ENCODE measurements at regions not wholly inside any gene's neighbourhood (a gene's known extent, or its start where the extent isn't known, plus 50 kb on each side); places are given as distances from the start of the nearest gene placed in this dataset.

DNA sequence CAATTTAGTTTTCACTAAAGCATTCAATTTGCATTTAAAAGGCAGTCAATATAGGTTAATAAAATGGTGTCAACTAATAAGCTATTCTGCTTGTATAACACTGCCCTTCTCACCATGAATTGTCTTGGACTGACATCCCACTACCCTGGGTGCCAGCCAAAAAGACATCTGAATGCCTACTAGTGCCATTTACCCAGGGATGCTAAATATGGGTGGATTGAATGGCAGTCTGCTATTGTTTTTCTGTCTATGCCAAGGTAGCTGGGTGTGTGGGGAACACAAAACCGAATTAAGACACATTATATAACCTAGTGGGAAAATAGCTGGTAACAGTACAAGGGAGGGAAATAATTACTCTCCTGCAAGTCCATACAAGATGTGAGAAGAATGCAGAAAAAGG, 240.0 kb upstream of the CFAP20DC start:
- DNase-seq (ENCODE audit: low read depth) = no peak

DNA sequence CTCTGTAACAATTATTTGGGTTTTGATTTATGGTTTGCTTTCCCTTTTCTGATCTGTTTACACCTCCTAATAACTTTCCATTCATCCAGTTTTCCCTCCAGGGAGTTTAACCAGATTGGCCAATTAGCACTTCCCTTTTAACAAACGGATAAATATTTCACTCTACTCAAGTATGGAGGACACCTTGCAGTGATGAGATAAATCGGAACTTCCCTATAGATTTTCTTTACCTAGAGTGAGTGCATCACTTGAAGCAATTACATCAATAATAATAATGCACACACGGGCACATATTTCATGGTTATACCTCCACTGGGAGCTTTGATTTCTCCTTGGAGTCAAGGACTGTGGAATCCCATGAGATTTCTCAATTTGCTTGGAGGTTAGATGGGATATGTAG, 239.1 kb upstream of the CFAP20DC start:
- DNase-seq (ENCODE audit: low read depth) = no peak

DNA sequence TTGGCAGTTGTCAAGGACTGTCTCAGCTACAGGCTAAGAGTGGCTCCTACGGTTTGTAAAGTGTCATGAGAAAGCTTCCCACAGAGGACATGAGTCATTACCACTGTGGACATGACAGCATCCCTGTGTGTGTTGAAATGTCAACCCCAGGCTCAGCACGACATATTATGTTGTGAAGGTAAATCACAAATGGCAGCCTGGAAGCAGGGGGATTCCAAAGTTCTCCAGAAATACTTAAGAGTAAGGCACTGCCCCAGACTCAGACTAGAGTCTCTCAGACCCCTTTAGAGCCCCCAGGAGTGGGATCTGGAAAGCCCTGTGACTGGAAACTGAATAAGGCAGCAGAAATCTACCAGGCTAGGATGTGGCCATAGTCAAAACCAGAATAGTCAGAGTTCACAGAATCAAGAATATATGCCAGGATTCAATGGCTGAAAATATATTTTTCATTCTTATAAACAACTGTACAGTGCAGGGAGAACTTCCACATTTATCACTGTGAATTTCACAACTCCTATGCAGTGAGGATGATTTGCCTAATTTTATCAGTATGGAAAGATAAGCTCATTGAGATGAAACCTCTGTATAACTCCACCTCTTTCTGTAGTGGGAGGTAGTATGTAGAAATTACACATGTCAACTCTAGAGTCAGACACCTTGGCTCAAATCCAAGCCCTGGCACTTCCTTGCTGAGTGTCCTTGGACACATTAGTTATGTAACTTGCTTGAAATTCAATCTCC, 237.1 kb upstream of the CFAP20DC start:
- DNase-seq (ENCODE audit: low read depth) = no peak

DNA sequence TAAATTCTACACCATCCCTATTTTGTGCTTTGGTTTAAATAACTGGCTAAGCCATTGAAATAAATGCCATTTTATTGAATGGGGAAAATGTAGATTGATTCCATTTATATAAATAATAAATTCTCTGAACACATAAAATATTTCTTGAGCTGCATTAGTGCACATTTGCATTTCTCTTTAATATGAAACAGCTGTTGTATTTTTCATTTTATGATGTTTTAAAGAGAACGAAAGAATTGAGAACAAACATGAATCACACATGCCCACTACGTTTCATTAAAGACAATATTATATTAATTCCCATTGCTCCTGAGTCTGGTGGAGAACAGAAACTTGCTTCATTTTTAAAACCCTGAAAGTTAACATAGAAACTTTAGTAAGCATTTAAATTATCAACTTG, 235.7 kb upstream of the CFAP20DC start:
- DNase-seq (ENCODE audit: low read depth) = no peak

DNA sequence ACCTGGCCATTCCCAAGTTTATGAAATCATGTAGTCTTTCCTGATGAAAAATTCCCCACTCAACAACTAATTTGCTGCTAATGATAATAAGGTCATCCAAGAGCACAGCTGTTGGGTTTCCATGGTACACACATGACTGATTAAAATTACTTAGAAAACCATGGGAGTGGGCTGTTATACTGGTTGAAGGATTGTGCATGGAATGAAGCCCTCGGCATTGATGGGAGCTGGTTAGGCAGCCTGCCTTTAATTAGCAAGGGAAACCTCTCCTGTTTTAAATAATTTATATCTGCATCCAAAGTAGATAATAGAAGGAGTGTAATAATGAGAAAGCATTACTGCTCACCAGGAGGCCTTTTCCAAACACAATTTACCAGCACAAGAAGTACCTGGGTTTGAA, 235.1 kb upstream of the CFAP20DC start:
- no peak for DNase-seq (ENCODE audit: low read depth)

DNA sequence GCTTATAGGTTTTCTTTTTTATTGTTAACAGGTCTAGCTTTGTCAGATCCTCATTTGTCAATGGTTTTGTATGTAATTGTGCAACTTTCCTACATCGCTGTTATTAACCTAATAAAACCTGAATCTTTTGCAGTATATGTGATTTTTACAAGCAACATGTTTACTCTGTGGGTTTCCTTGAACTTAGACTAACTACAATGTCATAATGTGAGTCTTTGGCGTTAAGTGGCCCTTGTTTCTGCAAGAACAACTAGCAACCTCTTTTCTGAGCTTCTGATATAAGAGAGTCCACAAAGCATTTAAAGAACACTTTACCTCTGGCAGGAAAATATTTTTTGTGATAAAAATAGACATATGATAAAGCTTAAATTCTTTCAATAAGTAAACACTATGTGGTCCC, 230.3 kb upstream of the CFAP20DC start:
- DNase-seq (ENCODE audit: low read depth) = no peak

DNA sequence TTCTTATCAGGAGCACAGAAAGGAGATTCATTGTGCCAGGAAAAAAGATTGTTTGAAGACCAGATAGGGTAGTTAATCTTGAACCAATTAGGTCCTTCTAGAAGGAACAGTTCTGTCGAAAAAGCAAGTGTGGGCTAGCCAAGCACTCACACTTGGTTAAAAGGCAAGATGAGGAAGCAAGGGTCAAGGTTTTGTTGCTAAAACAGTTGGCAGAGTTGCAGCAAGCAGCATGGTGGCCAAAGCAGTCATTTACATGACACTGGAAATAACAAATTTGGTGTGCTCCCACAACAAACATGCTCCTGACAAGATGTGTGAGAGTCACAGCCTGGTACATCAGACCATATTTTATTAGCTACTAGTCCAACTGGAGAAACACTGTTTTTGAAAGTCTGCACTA, 228.0 kb upstream of the CFAP20DC start:
- no peak for DNase-seq (ENCODE audit: low read depth)

DNA sequence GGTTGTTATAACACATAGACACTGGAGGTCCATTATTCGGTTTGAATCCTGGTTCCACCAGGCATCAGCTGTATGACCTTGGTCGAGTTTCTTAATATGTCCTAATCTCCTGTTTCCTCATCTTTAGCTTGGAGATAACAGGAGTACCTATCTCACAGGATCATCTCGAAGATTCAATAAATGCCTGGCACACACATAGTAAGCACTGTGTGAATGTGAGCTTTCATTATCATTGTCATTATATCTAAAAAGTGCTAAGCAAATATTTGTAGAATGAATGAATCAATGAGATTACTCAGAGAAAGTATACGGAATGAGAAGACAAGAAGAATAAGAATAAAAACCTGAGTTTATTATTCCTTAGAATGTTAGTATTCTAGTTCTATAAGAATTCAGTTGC, 227.4 kb upstream of the CFAP20DC start:
- no peak for DNase-seq (ENCODE audit: low read depth)

DNA sequence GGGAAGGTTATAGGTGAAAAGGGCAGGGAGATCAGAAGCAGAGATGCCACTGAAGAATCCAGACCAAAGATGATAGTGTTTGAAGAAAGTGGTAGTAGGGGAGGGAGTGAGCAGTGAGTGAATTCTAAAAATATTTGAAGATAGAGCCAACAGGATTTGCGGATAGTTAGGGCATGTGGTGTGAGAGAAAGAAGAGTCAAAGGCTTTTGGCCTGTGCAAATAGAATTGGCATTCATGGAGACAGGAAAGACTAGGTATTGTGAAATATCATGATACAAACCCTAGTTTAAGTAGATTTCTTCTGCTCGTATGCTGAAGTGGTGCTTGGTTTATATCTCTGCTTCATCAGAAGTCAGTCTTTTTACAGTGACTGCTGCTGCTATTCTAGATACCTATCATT, 224.2 kb upstream of the CFAP20DC start:
- no peak for DNase-seq (ENCODE audit: low read depth)

DNA sequence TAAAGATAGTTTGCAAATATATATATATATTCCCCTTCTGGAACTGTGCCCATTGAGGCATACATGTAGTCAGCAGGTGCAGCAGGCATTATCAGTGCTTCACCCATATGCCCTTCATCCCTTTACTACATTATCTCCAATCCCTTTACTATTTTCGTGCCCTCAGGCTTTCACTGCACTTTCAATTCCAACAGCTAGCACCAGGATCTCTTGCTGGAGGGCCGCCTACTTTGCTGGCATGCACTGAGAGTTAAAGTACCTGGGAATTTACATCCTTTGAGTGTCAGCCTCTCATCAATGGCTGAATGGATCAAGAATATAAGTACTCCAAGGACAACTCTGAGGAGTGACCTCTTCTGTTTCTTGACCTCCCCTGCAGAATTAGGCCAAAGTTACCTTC, 222.1 kb upstream of the CFAP20DC start:
- no peak for DNase-seq (ENCODE audit: low read depth)

DNA sequence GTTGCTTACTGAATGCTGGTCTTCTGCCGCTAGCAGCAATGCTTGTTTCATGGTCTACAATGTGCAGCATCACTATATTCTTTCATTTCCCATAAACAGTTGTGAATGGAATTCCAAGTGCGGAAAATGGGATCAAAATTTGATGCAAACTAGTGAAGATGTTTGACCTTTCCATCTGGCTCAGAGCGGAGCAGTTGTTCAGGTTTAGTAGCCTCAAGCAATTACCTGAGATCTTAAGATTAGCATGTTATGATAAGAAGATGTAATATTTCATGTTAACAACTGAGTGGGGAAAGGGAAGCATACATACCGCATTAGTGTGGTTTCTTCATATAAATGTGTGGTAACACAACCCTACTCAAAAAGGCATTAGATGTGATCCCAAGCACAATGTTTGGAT, 221.1 kb upstream of the CFAP20DC start:
- no peak for DNase-seq (ENCODE audit: low read depth)

DNA sequence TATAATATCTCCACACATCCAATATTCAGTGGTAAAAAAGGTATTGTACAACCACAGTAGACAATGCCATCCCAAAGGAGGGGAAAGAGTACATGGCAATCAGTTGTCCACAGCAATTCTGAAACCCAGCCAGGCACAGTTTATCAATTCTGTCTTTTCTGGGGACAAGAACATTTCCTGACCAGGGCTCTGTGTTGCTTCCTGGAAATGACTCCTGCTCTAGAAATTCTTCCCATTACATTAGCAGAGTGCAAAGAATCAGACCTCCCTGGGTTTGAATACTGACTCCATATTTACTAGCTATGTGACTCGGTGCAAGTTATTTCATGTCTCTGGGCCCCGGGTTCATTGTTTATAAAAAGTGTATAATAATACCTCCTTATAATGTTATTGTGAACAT, 220.4 kb upstream of the CFAP20DC start:
- no peak for DNase-seq (ENCODE audit: low read depth)

DNA sequence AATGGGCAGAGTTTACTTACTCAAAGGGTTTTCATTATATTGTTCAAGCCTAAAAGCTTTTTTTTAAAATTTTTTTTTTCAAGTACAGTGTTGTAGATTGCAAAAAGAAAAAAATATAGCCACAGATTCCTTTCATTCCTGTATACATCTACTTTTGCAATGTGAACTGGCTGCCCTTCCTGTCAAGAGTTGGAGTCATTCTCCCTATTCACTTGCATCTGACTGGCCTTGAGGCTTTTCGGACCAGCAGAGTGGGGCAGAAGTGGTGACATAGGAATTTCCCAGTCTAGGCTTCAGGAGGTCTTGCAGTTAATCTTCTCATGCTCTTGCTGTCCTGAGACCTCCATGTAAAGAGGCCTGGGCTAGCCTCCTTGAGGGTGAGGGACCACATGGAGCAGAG, 218.3 kb upstream of the CFAP20DC start:
- no peak for DNase-seq (ENCODE audit: low read depth)

DNA sequence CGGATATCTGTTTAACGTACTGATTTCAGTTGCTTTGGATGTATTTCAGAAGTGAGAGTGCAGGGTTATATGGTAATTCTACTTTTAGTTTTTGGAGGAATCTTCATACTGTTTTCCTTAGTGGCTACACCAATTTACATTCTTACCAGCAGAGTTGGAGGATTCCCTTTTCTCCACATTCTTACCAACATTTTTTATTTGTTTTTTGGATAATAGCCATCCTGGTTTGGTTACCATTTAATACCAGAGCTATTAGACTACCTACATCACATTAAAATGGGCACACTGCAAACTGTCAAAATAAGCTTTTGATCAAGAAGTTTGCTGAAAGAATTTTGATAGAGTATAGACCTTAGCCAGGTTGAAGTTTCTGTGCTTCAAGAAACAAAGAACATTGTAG, 217.2 kb upstream of the CFAP20DC start:
- DNase-seq (ENCODE audit: low read depth) = no peak

DNA sequence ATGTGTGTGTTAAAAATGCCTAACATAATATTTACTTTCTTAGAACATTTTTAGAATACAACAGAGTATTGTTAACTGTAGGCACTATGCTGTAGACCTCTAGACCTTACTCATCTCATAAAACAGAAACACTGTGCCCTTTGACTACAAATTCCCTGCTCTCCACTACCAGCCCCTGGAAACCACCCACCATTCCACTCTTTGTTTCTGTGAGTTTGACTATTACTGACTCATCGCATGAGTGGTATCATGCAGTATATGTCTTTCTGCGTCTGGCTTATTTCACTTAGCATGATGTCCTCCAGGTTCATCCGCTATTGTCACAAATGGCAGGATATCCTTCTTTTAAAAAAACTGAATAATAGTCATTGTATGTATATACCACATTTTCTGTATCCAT, 216.7 kb upstream of the CFAP20DC start:
- DNase-seq (ENCODE audit: low read depth) = no peak

DNA sequence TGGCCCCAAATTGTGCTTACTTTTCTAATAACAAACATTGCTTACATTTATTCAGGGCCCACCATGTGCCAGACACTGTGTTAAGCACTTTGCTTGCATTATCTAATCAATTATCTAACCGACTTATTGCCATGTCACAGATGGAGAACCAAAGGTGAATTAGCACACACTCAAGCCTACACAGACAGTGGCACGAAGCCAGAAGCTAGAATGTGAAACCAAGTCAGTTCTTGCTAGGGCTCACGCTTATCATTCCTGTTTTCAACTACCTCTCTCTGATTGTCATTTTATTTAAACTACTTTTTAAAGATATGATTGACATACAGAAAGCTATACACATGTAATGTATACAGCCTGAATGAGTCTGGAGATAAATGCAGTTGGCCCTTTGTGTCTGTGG, 215.7 kb upstream of the CFAP20DC start:
- DNase-seq (ENCODE audit: low read depth) = no peak

DNA sequence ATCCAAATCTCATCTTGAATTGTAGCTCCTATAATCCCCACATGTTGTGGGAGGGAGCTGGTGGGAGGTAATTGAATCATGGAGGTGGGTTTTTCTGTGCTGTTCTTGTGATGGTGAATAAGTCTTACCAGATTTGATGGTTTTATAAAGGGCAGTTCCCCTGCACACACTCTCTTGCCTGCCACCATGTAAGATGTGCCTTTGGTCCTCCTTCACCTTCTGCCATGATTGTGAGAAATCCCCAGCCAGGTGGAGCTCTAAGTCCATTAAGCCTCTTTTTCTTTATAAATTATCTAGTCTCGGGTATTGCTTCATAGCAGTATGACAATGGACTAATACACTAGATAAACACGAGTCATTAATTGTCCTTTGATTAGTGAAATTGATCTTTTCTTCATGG, 214.5 kb upstream of the CFAP20DC start:
- DNase-seq (ENCODE audit: low read depth) = no peak

DNA sequence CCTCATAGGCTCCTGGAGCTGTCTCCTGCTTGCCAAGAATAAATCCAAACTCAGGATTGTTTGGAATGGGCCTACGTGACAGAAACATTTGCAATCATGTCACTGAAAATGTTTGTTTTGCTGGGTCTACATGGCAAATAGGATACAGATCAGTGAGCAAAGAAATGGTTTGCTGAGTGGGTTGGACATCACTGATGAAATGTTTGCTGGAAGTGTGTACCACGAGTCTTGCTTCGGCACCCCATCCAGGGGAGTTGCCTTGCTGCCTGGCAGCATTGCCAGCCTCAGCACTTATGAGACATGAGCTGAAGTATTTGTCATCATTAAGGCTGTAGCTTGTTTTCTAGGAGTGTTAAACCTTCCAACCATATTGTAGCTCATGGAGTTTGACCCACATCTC, 213.3 kb upstream of the CFAP20DC start:
- no peak for DNase-seq (ENCODE audit: low read depth)

DNA sequence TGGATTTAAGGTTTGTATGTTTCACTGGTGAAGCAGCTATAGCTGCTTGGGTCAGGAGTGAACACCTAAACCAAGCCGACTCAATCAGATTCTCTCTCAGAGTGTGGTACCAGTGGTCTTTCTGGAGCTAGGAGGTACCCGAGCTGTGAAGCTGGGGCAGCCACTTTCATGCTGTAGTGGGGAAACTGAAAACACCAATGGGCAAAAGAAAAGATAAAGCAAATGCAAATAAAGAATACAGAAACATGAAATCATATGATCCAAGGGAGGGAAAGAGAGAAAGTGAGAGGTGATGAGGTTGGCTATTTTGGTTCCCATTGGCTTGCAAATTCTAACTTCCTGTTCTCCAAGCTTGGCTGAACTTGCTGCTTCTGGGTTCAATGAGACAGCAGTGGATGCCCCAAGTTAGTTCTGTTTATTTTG, 212.3 kb upstream of the CFAP20DC start:
- DNase-seq (ENCODE audit: low read depth) = no peak

DNA sequence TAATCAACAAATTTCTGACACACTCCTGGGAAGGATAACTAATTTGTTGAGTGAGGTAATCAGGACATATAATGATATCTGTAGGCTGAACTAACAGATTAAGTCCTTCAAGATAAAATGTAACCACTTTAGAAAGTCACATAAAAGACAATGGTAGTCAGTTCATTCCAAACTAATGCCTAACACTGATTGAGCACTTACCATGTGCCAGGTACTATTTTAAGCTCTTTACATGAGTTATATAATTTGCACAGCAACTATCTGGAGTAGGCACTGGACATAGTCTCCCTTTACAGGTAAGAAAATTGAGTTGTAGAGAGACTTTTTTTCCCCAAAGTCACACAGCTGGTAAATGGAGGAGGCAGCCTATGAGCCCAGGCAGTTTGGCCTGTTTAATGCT, 211.2 kb upstream of the CFAP20DC start:
- no peak for DNase-seq (ENCODE audit: low read depth)

DNA sequence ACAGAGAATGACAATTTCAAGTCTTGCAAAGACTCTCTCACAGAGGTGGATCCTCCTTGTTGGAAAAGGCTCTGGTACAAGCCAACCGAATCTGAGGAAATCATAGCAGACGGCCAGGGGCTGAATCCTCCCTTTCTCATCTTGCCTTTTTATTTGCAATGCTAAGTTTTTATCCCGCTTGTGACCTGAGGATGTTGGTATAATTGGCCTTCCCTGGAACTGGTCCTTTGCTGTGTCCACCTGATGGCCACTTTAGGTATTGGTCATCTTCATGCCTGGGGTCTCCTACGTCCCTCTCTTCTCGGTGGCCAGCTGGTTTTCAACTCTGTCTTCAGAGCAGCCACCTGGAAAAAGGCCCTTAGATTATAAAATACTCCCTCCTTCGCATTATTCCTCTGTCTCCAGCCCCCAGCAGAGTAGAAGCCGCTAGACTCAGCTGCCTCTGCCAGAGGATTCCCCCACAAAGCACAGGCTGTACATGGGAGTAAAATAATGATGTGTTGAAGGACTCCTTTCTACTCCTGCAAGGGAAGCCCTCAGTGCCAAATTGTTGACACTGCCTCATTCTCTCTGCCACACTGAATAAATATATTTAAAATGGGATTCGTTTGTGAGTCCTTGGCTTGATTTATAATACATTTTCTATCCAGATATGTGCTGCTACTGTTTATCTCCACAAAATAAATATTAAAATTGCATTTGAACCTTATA, 208.9 kb upstream of the CFAP20DC start:
- no peak for DNase-seq (ENCODE audit: low read depth)

DNA sequence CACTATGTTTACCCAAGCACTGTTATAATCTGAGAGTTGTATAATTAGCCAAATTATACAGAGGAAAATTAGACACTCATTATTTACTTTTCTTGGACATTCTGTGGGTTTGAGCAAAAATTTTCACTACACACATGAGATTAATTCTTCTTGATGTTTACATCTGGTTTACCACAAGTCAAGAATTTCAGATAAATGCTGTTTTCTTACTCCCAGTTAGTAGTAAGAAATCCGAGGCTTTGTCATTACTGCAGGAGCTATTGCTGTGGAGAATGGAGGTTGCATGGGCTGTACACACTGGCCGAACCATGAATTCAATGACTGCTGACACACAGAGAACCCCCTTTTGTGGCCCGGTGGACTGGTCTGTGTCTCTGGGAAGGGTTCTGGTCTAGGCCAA, 207.7 kb upstream of the CFAP20DC start:
- DNase-seq (ENCODE audit: low read depth) = no peak

DNA sequence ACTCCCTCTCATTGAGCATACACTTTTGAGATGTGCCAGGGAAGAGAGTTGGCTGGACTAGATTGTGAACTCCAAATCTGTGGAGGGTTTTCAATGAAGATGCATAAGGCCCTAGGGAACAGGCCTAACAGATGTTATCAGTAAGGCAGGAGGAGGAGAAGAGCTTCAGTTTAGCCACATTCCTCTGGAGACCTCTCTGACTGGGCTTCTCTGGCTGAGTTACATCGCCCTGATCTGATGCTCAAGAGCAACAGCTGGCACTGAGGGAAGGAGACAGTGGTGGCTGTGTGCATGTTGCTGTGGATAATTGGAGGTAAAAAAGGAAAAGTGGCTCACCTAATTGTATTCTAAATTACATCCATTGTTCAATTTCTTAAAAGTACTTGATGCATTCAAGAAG, 206.4 kb upstream of the CFAP20DC start:
- DNase-seq (ENCODE audit: low read depth) = no peak

DNA sequence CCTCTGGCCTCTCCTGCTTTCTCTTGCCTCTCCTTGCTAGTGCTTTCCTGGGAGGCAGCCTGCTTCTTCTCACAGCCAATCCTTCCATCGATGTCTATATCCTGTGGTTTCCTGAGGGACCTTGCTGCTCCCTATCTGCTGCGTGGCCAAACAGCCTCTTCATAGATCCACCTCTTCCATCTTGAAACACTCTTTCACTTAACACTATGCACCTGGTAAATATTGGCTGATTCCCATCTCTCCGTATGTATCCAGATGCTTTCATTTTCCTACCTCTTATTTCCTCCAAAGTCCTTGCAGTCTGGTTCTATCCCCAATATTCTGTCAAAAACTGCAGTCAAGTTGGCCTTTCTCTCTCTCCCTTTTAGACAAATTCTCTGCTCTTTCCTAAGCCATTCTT, 205.2 kb upstream of the CFAP20DC start:
- no peak for DNase-seq (ENCODE audit: low read depth)
